ENCODE measurements at regions not wholly inside any gene's neighbourhood (a gene's known extent, or its start where the extent isn't known, plus 50 kb on each side); places are given as distances from the start of the nearest gene placed in this dataset.

DNA sequence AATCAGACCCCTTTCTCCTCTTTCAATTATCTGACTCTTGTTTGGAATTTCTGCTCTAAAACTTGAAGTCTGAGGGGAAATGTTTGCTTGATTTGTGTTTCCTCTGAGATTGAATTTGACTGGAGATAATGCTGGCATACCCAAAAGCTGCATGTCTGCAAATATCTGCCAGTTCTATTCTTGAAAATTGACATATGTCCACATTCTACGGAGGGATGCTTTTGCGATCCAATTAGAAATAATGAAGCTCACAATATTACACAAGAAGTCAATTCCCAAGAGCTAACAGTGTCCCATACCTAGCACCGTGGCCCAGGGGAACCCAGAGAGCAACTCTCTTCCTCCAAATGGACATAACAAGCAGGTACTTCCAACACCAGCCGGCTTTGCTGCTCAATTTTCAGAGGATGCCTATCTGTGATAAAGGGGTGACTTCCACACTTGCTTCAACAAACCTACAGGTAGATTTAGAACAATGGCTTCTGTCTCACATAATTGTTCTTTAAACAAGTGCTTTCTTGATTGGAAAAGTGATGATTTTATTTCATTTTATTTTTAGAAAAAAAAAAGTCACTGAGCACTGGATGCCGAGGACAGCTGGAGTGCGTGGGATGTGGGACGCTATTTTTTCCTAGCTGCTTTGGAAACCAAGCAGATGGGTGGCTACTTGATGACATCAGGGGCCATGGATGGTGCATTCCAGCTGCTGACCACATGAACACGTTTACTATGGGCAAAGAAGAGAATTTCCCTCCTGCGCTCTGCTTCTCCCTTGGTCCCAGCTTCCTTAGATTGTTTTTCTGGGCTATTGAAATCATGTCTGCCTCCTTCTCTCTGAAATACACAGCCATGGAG lies 488.9 kb downstream of the RNF144A start:
- TF ChIP-seq TCF12 (IDR thresholded peaks at IDR 0.05; ENCODE audit: low read depth) = no peak
- TF ChIP-seq EP300 (IDR thresholded peaks at IDR 0.05; ENCODE audit: borderline replicate concordance) = no peak

DNA sequence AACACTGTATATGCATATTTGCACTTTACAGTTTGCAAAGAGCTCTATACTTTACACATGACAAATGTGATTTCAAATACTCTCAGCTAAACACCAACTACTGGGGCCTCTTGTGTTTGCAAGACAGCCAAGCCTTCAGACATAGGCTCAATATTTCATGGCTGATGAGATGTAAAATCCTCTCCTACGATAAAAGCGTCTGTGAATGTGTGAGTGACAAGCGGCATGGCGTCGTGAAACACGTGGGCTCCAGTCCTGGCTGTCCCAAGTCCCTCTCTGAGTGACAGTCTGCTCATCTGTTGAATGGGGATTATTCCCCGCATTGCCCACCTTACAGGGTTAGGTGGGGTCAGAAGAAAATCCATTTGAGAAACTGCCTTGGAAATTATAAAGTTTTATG lies 489.8 kb downstream of the RNF144A start:
- TF ChIP-seq YY1 (IDR thresholded peaks at IDR 0.05; ENCODE audit: low read depth) = no peak
- TF ChIP-seq, protein P1, sequence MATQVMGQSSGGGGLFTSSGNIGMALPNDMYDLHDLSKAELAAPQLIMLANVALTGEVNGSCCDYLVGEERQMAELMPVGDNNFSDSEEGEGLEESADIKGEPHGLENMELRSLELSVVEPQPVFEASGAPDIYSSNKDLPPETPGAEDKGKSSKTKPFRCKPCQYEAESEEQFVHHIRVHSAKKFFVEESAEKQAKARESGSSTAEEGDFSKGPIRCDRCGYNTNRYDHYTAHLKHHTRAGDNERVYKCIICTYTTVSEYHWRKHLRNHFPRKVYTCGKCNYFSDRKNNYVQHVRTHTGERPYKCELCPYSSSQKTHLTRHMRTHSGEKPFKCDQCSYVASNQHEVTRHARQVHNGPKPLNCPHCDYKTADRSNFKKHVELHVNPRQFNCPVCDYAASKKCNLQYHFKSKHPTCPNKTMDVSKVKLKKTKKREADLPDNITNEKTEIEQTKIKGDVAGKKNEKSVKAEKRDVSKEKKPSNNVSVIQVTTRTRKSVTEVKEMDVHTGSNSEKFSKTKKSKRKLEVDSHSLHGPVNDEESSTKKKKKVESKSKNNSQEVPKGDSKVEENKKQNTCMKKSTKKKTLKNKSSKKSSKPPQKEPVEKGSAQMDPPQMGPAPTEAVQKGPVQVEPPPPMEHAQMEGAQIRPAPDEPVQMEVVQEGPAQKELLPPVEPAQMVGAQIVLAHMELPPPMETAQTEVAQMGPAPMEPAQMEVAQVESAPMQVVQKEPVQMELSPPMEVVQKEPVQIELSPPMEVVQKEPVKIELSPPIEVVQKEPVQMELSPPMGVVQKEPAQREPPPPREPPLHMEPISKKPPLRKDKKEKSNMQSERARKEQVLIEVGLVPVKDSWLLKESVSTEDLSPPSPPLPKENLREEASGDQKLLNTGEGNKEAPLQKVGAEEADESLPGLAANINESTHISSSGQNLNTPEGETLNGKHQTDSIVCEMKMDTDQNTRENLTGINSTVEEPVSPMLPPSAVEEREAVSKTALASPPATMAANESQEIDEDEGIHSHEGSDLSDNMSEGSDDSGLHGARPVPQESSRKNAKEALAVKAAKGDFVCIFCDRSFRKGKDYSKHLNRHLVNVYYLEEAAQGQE (IDR thresholded peaks at IDR 0.05; ENCODE audit: low read depth) = no peak
- no peak for TF ChIP-seq TEAD4 (IDR thresholded peaks at IDR 0.05)
- TF ChIP-seq TAF1 (IDR thresholded peaks at IDR 0.05; ENCODE audit: low read depth) = no peak
- TF ChIP-seq MAX (IDR thresholded peaks at IDR 0.05) = no peak
- TF ChIP-seq FOXM1 (IDR thresholded peaks at IDR 0.05; ENCODE audit: borderline replicate concordance, low read depth) = no peak
- TF ChIP-seq RAD21 (IDR thresholded peaks at IDR 0.05; ENCODE audit: low read depth) = no peak
- no peak for TF ChIP-seq USF1 (IDR thresholded peaks at IDR 0.05)

GRCh38 chr2:7407906-7408680 lies 490.9 kb downstream of the RNF144A start:
- TF ChIP-seq RAD21 (IDR thresholded peaks at IDR 0.05; ENCODE audit: low read depth) (no peak), ZBTB7A (IDR thresholded peaks at IDR 0.05; ENCODE audit: low read depth) (no peak), EGR1 (IDR thresholded peaks at IDR 0.05) (no peak), TAF1 (IDR thresholded peaks at IDR 0.05; ENCODE audit: low read depth) (no peak), USF1 (IDR thresholded peaks at IDR 0.05) (no peak)

DNA sequence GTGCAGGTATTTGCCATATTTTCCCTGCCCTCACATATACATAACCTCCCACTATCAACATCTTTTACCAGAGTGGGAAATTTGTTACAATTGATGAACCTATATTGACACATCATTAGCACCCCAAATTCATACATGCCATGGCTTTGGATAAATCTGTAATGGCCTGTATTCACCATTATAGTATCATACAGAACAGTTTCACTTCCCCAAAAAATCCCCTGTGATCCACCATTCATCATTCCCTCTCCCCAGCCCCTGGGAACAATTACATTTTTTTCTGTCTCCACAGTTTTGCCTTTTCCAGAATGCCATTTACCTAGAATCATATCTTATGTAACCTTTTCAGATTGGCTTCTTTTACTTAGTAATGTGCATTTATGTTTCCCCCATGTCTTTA lies 494.5 kb downstream of the RNF144A start:
- TF ChIP-seq EP300 (IDR thresholded peaks at IDR 0.05; ENCODE audit: borderline replicate concordance) = no peak
- TF ChIP-seq FOXM1 (IDR thresholded peaks at IDR 0.05; ENCODE audit: borderline replicate concordance, low read depth) = no peak
- no peak for TF ChIP-seq CREB1 (IDR thresholded peaks at IDR 0.05; ENCODE audit: low read depth)
- TF ChIP-seq USF1 (IDR thresholded peaks at IDR 0.05) = no peak
- no peak for TF ChIP-seq TCF12 (IDR thresholded peaks at IDR 0.05; ENCODE audit: low read depth)
- no peak for TF ChIP-seq YY1 (IDR thresholded peaks at IDR 0.05; ENCODE audit: low read depth)
- no peak for TF ChIP-seq CEBPB (IDR thresholded peaks at IDR 0.05)
- no peak for TF ChIP-seq TEAD4 (IDR thresholded peaks at IDR 0.05)
- no peak for TF ChIP-seq MAX (IDR thresholded peaks at IDR 0.05)

GRCh38 chr2:7417845-7418742 lies 500.9 kb downstream of the RNF144A start:
- TF ChIP-seq TCF12 (IDR thresholded peaks at IDR 0.05; ENCODE audit: low read depth) (no peak), FOXM1 (IDR thresholded peaks at IDR 0.05; ENCODE audit: borderline replicate concordance, low read depth) (no peak)

- no peak for TF ChIP-seq EGR1 (IDR thresholded peaks at IDR 0.05)
- TF ChIP-seq ZBTB7A (IDR thresholded peaks at IDR 0.05; ENCODE audit: low read depth) = no peak
- TF ChIP-seq CEBPB (IDR thresholded peaks at IDR 0.05) = no peak
- no peak for TF ChIP-seq TAF1 (IDR thresholded peaks at IDR 0.05; ENCODE audit: low read depth)
These were observed 502.0 kb downstream of the RNF144A start for GRCh38 chr2:7419186-7419585.

DNA sequence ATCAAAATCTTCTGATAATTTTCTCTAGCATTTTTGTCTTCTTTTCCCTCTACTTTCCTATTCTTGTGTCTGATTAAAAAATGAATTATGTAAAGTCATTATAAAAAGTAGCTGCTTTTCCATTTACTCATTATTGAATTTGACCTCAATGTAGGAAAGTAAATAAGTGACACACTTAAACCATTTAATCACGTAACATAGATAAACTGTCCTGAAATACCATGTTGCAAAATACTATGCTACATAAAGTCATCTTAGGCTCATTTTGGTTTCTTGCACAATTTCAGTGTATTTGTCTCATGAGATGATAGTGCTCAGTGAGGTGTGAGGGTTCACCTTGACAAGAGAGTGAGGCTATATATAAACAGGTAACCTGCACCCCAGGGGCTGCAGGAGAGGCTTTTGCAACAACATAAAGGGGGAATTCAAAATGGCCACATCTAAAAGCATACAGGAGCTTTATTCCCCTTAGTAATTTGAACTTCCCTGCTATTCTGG lies 502.7 kb downstream of the RNF144A start:
- TF ChIP-seq TAF1 (IDR thresholded peaks at IDR 0.05; ENCODE audit: low read depth) (no peak), TCF12 (IDR thresholded peaks at IDR 0.05; ENCODE audit: low read depth) (no peak), CEBPB (IDR thresholded peaks at IDR 0.05) (no peak), CREB1 (IDR thresholded peaks at IDR 0.05; ENCODE audit: low read depth) (no peak), MAX (IDR thresholded peaks at IDR 0.05) (no peak), FOXM1 (IDR thresholded peaks at IDR 0.05; ENCODE audit: borderline replicate concordance, low read depth) (no peak), USF1 (IDR thresholded peaks at IDR 0.05) (no peak), NFIC (IDR thresholded peaks at IDR 0.05) (no peak), EGR1 (IDR thresholded peaks at IDR 0.05) (no peak), ZBTB7A (IDR thresholded peaks at IDR 0.05; ENCODE audit: low read depth) (no peak), EP300 (IDR thresholded peaks at IDR 0.05; ENCODE audit: borderline replicate concordance) (no peak), TEAD4 (IDR thresholded peaks at IDR 0.05) (no peak), RAD21 (IDR thresholded peaks at IDR 0.05; ENCODE audit: low read depth) (no peak), YY1 (IDR thresholded peaks at IDR 0.05; ENCODE audit: low read depth) (no peak)
- TF ChIP-seq, protein P1 (IDR thresholded peaks at IDR 0.05; ENCODE audit: low read depth) = no peak
